PC-9 (cell line): ENCODE measurements at regions not wholly inside any gene's neighbourhood (a gene's known extent, or its start where the extent isn't known, plus 50 kb on each side); places are given as distances from the start of the nearest gene placed in this dataset.

Experiments
- BruUV-seq: library from RNA; stranded (reverse); fragments of 400-500 nt; replicated peaks from 2 replicates; lab custom pipeline; 2021; lab: Mats Ljungman, UMichigan
- CTCF ChIA-PET: fragments of 300-600 bp; sonication (Branson Sonifier 250); formaldehyde crosslinking; loops from one replicate; lab custom pipeline; 2022; ENCODE audit warnings: antibody characterized with exemption; lab: Charles Lee
- POLR2A ChIA-PET: fragments of 300-600 bp; sonication (Branson Sonifier 250); formaldehyde crosslinking; loops from one replicate; lab custom pipeline; 2022; ENCODE audit warnings: antibody characterized with exemption; ENCODE audit not compliant: unreplicated experiment; lab: Charles Lee
- DNase-seq, 2 experiments: peaks; one replicate each; pipeline versions ENCODE4 v3.0.0 to v3.0.0-alpha.2; 2015 to 2022; ENCODE audit warnings: mixed read lengths in 1 of 2
- H2AFZ ChIP-seq: fragments of 200-600 bp; sonication (generic); 2 replicates; pipeline ENCODE4 v1.8.1; 2017; ENCODE audit warnings: antibody characterized with exemption
- H3F3A ChIP-seq: fragments of 200-600 bp; sonication (generic); 2 replicates; pipeline ENCODE4 v1.8.1; 2017; ENCODE audit warnings: antibody characterized with exemption, mild to moderate bottlenecking, low read depth; ENCODE audit not compliant: insufficient read depth
- H3K27ac ChIP-seq: fragments of 200-600 bp; sonication (generic); 2 replicates; pipeline ENCODE4 v1.6.1; 2016; ENCODE audit warnings: mixed run types
- H3K27me3 ChIP-seq: fragments of 200-600 bp; sonication (generic); 2 replicates; pipeline ENCODE4 v1.6.1; 2016; ENCODE audit warnings: low read depth, mixed run types; ENCODE audit not compliant: insufficient read depth
- H3K36me3 ChIP-seq: fragments of 200-600 bp; sonication (generic); 2 replicates; pipeline ENCODE4 v1.6.1; 2016; ENCODE audit warnings: low read depth, mixed run types
- H3K4me1 ChIP-seq: fragments of 200-600 bp; sonication (generic); replicated peaks from 2 replicates; pipeline ENCODE4 v1.6.1; 2016; ENCODE audit warnings: mixed run types; ENCODE audit not compliant: insufficient read depth
- H3K4me2 ChIP-seq: fragments of 200-600 bp; sonication (generic); 2 replicates; pipeline ENCODE4 v1.6.1; 2017; ENCODE audit warnings: mixed run types
- H3K4me3 ChIP-seq: fragments of 200-600 bp; sonication (generic); 2 replicates; pipeline ENCODE4 v1.6.1; 2016; ENCODE audit warnings: mixed run types
- H3K79me2 ChIP-seq: fragments of 200-600 bp; sonication (generic); 2 replicates; pipeline ENCODE4 v1.6.1; 2017; ENCODE audit warnings: low read depth, mixed run types
- H3K9me2 ChIP-seq: fragments of 200-600 bp; sonication (generic); 2 replicates; pipeline ENCODE4 v1.8.1; 2017; ENCODE audit warnings: mild to moderate bottlenecking; ENCODE audit not compliant: insufficient read depth
- H3K9me3 ChIP-seq: fragments of 200-600 bp; sonication (generic); 2 replicates; pipeline ENCODE4 v1.8.1; 2016; ENCODE audit warnings: low read depth; ENCODE audit not compliant: insufficient read depth
- H4K20me1 ChIP-seq: fragments of 200-600 bp; sonication (generic); 2 replicates; pipeline ENCODE4 v1.8.1; 2017; ENCODE audit not compliant: insufficient read depth
- CTCF ChIP-seq: fragments of 200-600 bp; sonication (generic); conservative IDR thresholded peaks from 2 replicates; pipeline ENCODE4 v1.6.1; 2017; ENCODE audit warnings: mixed run types, antibody characterized with exemption, mild to moderate bottlenecking, moderate library complexity
- EZH2 ChIP-seq: fragments of 200-600 bp; sonication (generic); IDR thresholded peaks from 2 replicates; pipeline ENCODE4 v1.8.0; 2017; ENCODE audit warnings: antibody characterized with exemption, low read depth
- intact Hi-C: fragments of 100-400 bp; cut with micrococcal nuclease; formaldehyde crosslinking; loops from one replicate; pipeline ENCODE4 v1.10.0; 2022; ENCODE audit not compliant: unreplicated experiment

GRCh38 chr2:185894223-185894622 lies 155.6 kb downstream of the FSIP2 start:
- Histone ChIP-seq H3K4me2 (no peak overlapping the region), H4K20me1 (no peaks in the 10 kb centered on the region), H3K9me2 (no peaks in the 10 kb centered on the region), H3K27ac (no peak overlapping the region), H3K79me2 (no peaks in the 10 kb centered on the region), H3K9me3 (no peaks in the 10 kb centered on the region), H3K27me3 (no peaks in the 10 kb centered on the region), H2AFZ (no peak overlapping the region), H3F3A (no peaks in the 10 kb centered on the region), H3K4me1 (no peaks in the 10 kb centered on the region), H3K4me3 (no peak overlapping the region), H3K36me3 (no peaks in the 10 kb centered on the region)
- intact Hi-C loops, result no loop called here
- POLR2A ChIA-PET, result no interaction called here
- CTCF ChIA-PET, result no interaction called here
- no TSS peak for BruUV-seq
- no peak for DNase-seq
- TF ChIP-seq CTCF (no peak), EZH2 (no peak)

DNA sequence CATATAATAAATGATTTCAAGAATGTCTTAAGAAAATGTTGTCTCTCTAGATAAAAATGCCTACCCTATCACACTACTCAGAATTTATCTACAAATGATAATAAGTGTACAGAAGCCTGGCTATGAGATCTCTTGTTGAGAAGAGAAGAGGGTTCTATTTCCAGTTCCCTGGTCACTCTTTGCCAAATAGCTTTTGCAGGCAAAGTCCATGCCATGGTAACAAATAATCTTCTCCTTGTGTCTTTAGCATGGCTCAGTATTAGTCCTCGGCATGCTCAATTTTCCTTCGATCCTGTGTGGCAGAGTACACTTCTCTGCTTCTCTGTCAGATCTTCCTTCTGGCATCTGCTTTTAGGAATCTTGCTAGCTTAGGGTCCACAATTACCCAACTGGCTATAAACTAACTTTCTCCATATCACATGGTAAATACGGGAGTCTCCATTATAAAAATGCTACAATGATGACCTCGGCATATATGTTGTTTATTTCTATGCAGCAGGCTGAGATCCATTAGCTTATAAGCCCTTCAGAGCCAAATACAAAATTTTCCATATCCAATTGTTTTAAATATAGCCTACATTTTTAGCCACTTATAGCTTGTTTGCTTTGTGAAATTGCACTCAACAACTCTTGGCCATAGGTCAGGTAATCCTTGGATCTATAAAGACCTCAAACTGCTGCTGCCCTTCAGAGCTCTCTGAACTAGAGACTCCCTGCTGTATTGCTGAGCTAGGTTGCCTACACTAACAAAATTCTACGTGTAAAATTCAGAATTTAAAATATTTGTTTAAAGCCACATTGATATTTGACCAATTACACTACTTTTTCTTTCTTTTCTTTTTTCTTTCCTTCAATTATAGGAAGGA lies 157.5 kb downstream of the FSIP2 start:
- Histone ChIP-seq H3F3A (no peaks in the 10 kb centered on the region), H3K4me3 (no peak overlapping the region), H4K20me1 (no peaks in the 10 kb centered on the region), H3K27ac (no peak overlapping the region), H3K79me2 (no peaks in the 10 kb centered on the region), H3K4me2 (no peak overlapping the region), H3K9me2 (no peaks in the 10 kb centered on the region), H3K9me3 (no peaks in the 10 kb centered on the region), H3K36me3 (no peaks in the 10 kb centered on the region), H3K27me3 (no peaks in the 10 kb centered on the region), H2AFZ (no peak overlapping the region), H3K4me1 (no peaks in the 10 kb centered on the region)
- BruUV-seq, result no TSS peak
- no peak for TF ChIP-seq CTCF
- TF ChIP-seq EZH2, result no peak
- intact Hi-C loops, result no loop called here
- ChIA-PET CTCF (no interaction called here), POLR2A (no interaction called here)
- DNase-seq, result no peak

- CTCF ChIA-PET, result no interaction called here
- BruUV-seq, result no TSS peak
Observed at GRCh38 chr2:185899366-185899765, 160.8 kb downstream of the FSIP2 start.

More at GRCh38 chr2:185899366-185899765, 160.8 kb downstream of the FSIP2 start:
- DNase-seq, result no peak
- Histone ChIP-seq H3K9me2 (no peaks in the 10 kb centered on the region), H4K20me1 (no peaks in the 10 kb centered on the region), H3K27me3 (no peaks in the 10 kb centered on the region), H3K36me3 (no peaks in the 10 kb centered on the region), H3K4me2 (no peak overlapping the region), H3K9me3 (no peaks in the 10 kb centered on the region), H3F3A (no peaks in the 10 kb centered on the region), H3K27ac (no peak overlapping the region), H3K79me2 (no peaks in the 10 kb centered on the region), H2AFZ (no peak overlapping the region), H3K4me3 (no peak overlapping the region), H3K4me1 (no peaks in the 10 kb centered on the region)
- POLR2A ChIA-PET, result no interaction called here
- no peak for TF ChIP-seq EZH2
- TF ChIP-seq CTCF, result no peak
- intact Hi-C loops, result no loop called here
